HL-60 (cell line): ENCODE measurements at regions not wholly inside any gene's neighbourhood (a gene's known extent, or its start where the extent isn't known, plus 50 kb on each side); places are given as distances from the start of the nearest gene placed in this dataset.

Experiments used
- DNase-seq, 2 experiments: peaks; one replicate each; pipeline ENCODE4 v3.0.0-alpha.2; 2010 to 2020; ENCODE audit warnings: low read depth in 1 of 2, low spot score in 1 of 2
- H3K27ac ChIP-seq: fragments of 250-450 bp; sonication (Bioruptor Pico); replicated peaks from 2 replicates; pipeline ENCODE4 v1.5.1; 2020; ENCODE audit warnings: mild to moderate bottlenecking, moderate library complexity
- H3K27me3 ChIP-seq: fragments of 250-450 bp; sonication (Bioruptor Pico); 2 replicates; pipeline ENCODE4 v1.5.1; 2021; ENCODE audit warnings: mild to moderate bottlenecking, moderate library complexity; ENCODE audit not compliant: insufficient read depth, poor library complexity, severe bottlenecking
- H3K4me3 ChIP-seq: replicated peaks from 2 replicates; pipeline ENCODE4 v1.5.1; 2011; ENCODE audit warnings: mild to moderate bottlenecking, control low read depth, low read length; ENCODE audit not compliant: insufficient read depth
- GABPA ChIP-seq: IDR thresholded peaks from 2 replicates; pipeline ENCODE4 v1.6.1; 2012; ENCODE audit warnings: low read depth
- POLR2AphosphoS5 ChIP-seq: IDR thresholded peaks from 2 replicates; pipeline ENCODE4 v1.6.1; 2012; ENCODE audit warnings: low read depth
- SPI1 ChIP-seq: IDR thresholded peaks from 2 replicates; pipeline ENCODE4 v1.6.1; 2012; ENCODE audit warnings: low read depth, mild to moderate bottlenecking, borderline replicate concordance
- TF ChIP-seq, protein P1 (sequence below): IDR thresholded peaks from 2 replicates; pipeline ENCODE4 v1.6.1; 2012; ENCODE audit warnings: low read depth; ENCODE audit not compliant: insufficient replicate concordance
- TF ChIP-seq, protein P2 (sequence below): IDR thresholded peaks from one replicate; pipeline ENCODE4 v1.5.1; 2011; ENCODE audit warnings: low read length, control low read depth, inconsistent platforms; ENCODE audit not compliant: insufficient read depth

DNA sequence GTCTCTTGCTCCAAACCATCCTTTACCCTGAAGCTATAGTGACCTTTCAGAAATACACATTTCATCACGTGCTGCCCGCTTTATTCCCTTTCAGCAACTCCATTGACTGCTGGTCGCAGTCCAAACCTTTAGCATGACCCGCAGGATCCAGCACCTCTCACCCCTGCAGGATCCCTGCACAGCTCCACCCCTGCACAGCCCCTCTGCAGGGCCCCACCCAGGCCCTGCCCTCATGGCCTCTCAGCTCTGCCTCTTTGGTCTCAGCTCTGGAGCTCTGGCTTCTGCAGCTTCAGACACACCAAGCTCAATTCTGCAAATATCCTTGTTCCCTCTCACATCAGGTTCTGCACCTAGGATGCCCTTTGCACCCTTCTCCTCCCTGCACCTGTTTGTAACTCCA lies 264.9 kb upstream of the C1orf174 start:
- H3K4me3 ChIP-seq: no peak overlapping the region
- H3K27me3 ChIP-seq: no peaks in the 10 kb centered on the region
- DNase-seq: no peak
- TF ChIP-seq, protein P1, sequence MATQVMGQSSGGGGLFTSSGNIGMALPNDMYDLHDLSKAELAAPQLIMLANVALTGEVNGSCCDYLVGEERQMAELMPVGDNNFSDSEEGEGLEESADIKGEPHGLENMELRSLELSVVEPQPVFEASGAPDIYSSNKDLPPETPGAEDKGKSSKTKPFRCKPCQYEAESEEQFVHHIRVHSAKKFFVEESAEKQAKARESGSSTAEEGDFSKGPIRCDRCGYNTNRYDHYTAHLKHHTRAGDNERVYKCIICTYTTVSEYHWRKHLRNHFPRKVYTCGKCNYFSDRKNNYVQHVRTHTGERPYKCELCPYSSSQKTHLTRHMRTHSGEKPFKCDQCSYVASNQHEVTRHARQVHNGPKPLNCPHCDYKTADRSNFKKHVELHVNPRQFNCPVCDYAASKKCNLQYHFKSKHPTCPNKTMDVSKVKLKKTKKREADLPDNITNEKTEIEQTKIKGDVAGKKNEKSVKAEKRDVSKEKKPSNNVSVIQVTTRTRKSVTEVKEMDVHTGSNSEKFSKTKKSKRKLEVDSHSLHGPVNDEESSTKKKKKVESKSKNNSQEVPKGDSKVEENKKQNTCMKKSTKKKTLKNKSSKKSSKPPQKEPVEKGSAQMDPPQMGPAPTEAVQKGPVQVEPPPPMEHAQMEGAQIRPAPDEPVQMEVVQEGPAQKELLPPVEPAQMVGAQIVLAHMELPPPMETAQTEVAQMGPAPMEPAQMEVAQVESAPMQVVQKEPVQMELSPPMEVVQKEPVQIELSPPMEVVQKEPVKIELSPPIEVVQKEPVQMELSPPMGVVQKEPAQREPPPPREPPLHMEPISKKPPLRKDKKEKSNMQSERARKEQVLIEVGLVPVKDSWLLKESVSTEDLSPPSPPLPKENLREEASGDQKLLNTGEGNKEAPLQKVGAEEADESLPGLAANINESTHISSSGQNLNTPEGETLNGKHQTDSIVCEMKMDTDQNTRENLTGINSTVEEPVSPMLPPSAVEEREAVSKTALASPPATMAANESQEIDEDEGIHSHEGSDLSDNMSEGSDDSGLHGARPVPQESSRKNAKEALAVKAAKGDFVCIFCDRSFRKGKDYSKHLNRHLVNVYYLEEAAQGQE: no peak
- TF ChIP-seq, protein P2, sequence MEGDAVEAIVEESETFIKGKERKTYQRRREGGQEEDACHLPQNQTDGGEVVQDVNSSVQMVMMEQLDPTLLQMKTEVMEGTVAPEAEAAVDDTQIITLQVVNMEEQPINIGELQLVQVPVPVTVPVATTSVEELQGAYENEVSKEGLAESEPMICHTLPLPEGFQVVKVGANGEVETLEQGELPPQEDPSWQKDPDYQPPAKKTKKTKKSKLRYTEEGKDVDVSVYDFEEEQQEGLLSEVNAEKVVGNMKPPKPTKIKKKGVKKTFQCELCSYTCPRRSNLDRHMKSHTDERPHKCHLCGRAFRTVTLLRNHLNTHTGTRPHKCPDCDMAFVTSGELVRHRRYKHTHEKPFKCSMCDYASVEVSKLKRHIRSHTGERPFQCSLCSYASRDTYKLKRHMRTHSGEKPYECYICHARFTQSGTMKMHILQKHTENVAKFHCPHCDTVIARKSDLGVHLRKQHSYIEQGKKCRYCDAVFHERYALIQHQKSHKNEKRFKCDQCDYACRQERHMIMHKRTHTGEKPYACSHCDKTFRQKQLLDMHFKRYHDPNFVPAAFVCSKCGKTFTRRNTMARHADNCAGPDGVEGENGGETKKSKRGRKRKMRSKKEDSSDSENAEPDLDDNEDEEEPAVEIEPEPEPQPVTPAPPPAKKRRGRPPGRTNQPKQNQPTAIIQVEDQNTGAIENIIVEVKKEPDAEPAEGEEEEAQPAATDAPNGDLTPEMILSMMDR: no peak
- TF ChIP-seq GABPA (no peak), SPI1 (no peak), POLR2AphosphoS5 (no peak)
- no peak overlapping the region for H3K27ac ChIP-seq

DNA sequence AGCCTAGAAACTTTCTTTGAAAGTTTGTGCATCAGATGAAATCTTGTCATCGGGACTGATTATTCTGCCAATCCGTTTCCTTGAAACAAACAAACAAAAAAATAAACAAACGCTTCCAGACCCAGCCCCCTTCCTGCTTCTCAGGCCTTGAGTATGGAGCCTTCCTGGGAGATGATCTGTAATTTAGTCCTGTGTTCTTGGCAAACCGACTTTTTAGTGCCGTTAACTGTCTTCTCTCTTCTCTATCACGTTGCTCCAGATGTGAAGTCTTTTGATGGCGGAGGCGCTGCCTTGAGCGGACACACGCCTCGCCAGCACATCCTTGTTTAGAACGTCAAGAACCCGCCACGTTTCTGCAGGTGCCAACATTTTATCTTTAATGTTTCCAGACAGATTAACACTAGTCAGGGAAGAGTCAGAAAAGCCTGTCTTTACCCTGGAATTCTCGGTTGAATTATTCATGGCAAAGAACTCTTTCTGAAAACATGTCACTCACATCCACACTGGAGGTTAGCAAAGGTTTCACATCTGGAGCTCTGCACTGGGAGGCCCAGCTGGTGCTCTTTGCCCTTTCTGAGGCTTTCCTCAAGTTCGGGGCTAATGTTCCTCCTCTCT lies 265.7 kb upstream of the C1orf174 start:
- Histone ChIP-seq H3K27ac (no peak overlapping the region), H3K27me3 (no peaks in the 10 kb centered on the region)
- no peak for DNase-seq

DNA sequence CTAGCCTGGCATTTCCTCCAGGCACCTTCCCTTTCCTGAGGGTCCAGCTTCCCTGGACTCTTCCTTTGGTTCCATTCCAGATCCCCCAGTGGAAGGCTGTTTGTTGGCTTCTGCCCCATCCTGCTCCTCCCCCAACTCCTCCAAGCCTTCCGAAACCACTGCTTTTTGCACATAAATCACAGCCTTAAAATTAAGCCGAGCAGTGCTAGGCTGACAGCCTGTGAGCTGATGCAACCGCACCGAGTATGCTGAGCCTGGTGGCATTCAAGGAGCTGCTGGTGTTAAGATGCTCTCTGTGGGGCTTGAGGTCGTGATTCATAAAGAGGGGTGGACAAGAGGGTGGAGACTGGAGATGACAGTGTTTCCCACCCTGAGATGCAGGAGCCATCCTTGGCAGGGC lies 266.6 kb upstream of the C1orf174 start:
- Histone ChIP-seq H3K27me3 (no peaks in the 10 kb centered on the region), H3K27ac (no peak overlapping the region), H3K4me3 (no peak overlapping the region)
- TF ChIP-seq, protein P2: no peak
- TF ChIP-seq SPI1 (no peak), POLR2AphosphoS5 (no peak)
- TF ChIP-seq, protein P1: no peak
- DNase-seq: no peak

More for the DNA sequence above, 265.7 kb upstream of the C1orf174 start:
- H3K4me3 ChIP-seq: no peak overlapping the region
- TF ChIP-seq, protein P1: no peak
- TF ChIP-seq, protein P2: no peak
- TF ChIP-seq GABPA (no peak), SPI1 (no peak), POLR2AphosphoS5 (no peak)
